PC-9 (cell line): ENCODE measurements at regions not wholly inside any gene's neighbourhood (a gene's known extent, or its start where the extent isn't known, plus 50 kb on each side); places are given as distances from the start of the nearest gene placed in this dataset.

Source experiments
- BruUV-seq: library from RNA; stranded (reverse); fragments of 400-500 nt; replicated peaks from 2 replicates; lab custom pipeline; 2021; lab: Mats Ljungman, UMichigan
- CTCF ChIA-PET: fragments of 300-600 bp; sonication (Branson Sonifier 250); formaldehyde crosslinking; loops from one replicate; lab custom pipeline; 2022; ENCODE audit warnings: antibody characterized with exemption; lab: Charles Lee
- POLR2A ChIA-PET: fragments of 300-600 bp; sonication (Branson Sonifier 250); formaldehyde crosslinking; loops from one replicate; lab custom pipeline; 2022; ENCODE audit warnings: antibody characterized with exemption; ENCODE audit not compliant: unreplicated experiment; lab: Charles Lee
- DNase-seq, 2 experiments: peaks; one replicate each; pipeline versions ENCODE4 v3.0.0 to v3.0.0-alpha.2; 2015 to 2022; ENCODE audit warnings: mixed read lengths in 1 of 2
- H2AFZ ChIP-seq: fragments of 200-600 bp; sonication (generic); 2 replicates; pipeline ENCODE4 v1.8.1; 2017; ENCODE audit warnings: antibody characterized with exemption
- H3F3A ChIP-seq: fragments of 200-600 bp; sonication (generic); 2 replicates; pipeline ENCODE4 v1.8.1; 2017; ENCODE audit warnings: antibody characterized with exemption, mild to moderate bottlenecking, low read depth; ENCODE audit not compliant: insufficient read depth
- H3K27ac ChIP-seq: fragments of 200-600 bp; sonication (generic); 2 replicates; pipeline ENCODE4 v1.6.1; 2016; ENCODE audit warnings: mixed run types
- H3K27me3 ChIP-seq: fragments of 200-600 bp; sonication (generic); 2 replicates; pipeline ENCODE4 v1.6.1; 2016; ENCODE audit warnings: low read depth, mixed run types; ENCODE audit not compliant: insufficient read depth
- H3K36me3 ChIP-seq: fragments of 200-600 bp; sonication (generic); 2 replicates; pipeline ENCODE4 v1.6.1; 2016; ENCODE audit warnings: low read depth, mixed run types
- H3K4me1 ChIP-seq: fragments of 200-600 bp; sonication (generic); replicated peaks from 2 replicates; pipeline ENCODE4 v1.6.1; 2016; ENCODE audit warnings: mixed run types; ENCODE audit not compliant: insufficient read depth
- H3K4me2 ChIP-seq: fragments of 200-600 bp; sonication (generic); 2 replicates; pipeline ENCODE4 v1.6.1; 2017; ENCODE audit warnings: mixed run types
- H3K4me3 ChIP-seq: fragments of 200-600 bp; sonication (generic); 2 replicates; pipeline ENCODE4 v1.6.1; 2016; ENCODE audit warnings: mixed run types
- H3K79me2 ChIP-seq: fragments of 200-600 bp; sonication (generic); 2 replicates; pipeline ENCODE4 v1.6.1; 2017; ENCODE audit warnings: low read depth, mixed run types
- H3K9me2 ChIP-seq: fragments of 200-600 bp; sonication (generic); 2 replicates; pipeline ENCODE4 v1.8.1; 2017; ENCODE audit warnings: mild to moderate bottlenecking; ENCODE audit not compliant: insufficient read depth
- H3K9me3 ChIP-seq: fragments of 200-600 bp; sonication (generic); 2 replicates; pipeline ENCODE4 v1.8.1; 2016; ENCODE audit warnings: low read depth; ENCODE audit not compliant: insufficient read depth
- H4K20me1 ChIP-seq: fragments of 200-600 bp; sonication (generic); 2 replicates; pipeline ENCODE4 v1.8.1; 2017; ENCODE audit not compliant: insufficient read depth
- EZH2 ChIP-seq: fragments of 200-600 bp; sonication (generic); IDR thresholded peaks from 2 replicates; pipeline ENCODE4 v1.8.0; 2017; ENCODE audit warnings: antibody characterized with exemption, low read depth
- intact Hi-C: fragments of 100-400 bp; cut with micrococcal nuclease; formaldehyde crosslinking; loops from one replicate; pipeline ENCODE4 v1.10.0; 2022; ENCODE audit not compliant: unreplicated experiment
- TF ChIP-seq, protein P1 (sequence below): fragments of 200-600 bp; sonication (generic); conservative IDR thresholded peaks from 2 replicates; pipeline ENCODE4 v1.6.1; 2017; ENCODE audit warnings: mixed run types, antibody characterized with exemption, mild to moderate bottlenecking, moderate library complexity

DNA sequence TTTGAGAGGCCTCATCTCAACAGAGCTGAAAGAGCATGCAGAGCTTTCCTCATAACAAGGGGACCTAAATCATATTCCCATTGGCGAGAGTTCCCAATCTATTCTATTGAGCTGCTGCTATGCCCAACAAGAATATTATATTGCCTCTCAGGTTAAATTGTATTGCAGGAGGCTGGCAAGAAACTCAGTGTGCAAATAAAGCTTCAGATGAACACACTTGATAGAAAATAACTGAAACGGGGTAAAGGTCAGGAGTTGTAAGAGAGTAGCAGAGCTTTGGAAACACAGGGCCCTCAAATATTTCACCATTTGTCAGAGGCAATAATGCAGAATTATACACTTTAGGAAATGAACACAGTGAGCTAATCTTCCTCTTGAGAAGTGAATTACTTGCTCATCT is 364.3 kb upstream of the SPTLC3 start:
- ChIA-PET CTCF (no interaction called here), POLR2A (no interaction called here)
- Histone ChIP-seq H3K9me2 (no peaks in the 10 kb centered on the region; the same call in 1 of the 2 replicates), H4K20me1 (no peaks in the 10 kb centered on the region), H3K4me1 (no peaks in the 10 kb centered on the region), H3K79me2 (no peaks in the 10 kb centered on the region), H3K27me3 (no peaks in the 10 kb centered on the region), H3K27ac (no peak overlapping the region), H3K4me2 (no peak overlapping the region), H3F3A (no peaks in the 10 kb centered on the region), H3K9me3 (no peaks in the 10 kb centered on the region), H2AFZ (no peak overlapping the region), H3K4me3 (no peak overlapping the region), H3K36me3 (no peaks in the 10 kb centered on the region)
- intact Hi-C loops = no loop called here
- TF ChIP-seq EZH2 = no peak
- TF ChIP-seq, protein P1, sequence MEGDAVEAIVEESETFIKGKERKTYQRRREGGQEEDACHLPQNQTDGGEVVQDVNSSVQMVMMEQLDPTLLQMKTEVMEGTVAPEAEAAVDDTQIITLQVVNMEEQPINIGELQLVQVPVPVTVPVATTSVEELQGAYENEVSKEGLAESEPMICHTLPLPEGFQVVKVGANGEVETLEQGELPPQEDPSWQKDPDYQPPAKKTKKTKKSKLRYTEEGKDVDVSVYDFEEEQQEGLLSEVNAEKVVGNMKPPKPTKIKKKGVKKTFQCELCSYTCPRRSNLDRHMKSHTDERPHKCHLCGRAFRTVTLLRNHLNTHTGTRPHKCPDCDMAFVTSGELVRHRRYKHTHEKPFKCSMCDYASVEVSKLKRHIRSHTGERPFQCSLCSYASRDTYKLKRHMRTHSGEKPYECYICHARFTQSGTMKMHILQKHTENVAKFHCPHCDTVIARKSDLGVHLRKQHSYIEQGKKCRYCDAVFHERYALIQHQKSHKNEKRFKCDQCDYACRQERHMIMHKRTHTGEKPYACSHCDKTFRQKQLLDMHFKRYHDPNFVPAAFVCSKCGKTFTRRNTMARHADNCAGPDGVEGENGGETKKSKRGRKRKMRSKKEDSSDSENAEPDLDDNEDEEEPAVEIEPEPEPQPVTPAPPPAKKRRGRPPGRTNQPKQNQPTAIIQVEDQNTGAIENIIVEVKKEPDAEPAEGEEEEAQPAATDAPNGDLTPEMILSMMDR = no peak
- no TSS peak for BruUV-seq
- DNase-seq = no peak

DNA sequence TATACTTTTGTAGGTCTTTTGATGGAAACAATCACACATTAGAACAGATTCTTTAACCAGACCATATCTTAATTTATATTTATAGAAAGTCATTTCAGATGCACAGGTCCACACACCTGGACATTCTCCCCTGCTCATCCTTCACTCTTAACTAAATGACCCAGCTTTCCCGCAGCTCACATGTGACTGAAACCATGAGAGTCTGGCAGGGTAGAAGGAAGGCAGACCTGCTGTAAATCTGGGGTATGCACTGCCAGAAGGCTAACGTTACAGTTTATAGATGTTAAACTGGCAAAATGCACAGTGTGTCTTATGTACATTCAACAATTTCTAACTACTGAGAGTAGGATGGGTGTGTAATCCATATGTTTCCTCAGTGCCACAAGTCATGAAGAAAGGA is 359.5 kb upstream of the SPTLC3 start:
- DNase-seq = no peak
- no peaks in the 10 kb centered on the region for H3K9me3 ChIP-seq
- no peak overlapping the region for H3K27ac ChIP-seq
- H3K4me3 ChIP-seq = no peak overlapping the region
- no peaks in the 10 kb centered on the region for H3K36me3 ChIP-seq
- no TSS peak for BruUV-seq
- H4K20me1 ChIP-seq = no peaks in the 10 kb centered on the region
- no peaks in the 10 kb centered on the region for H3K4me1 ChIP-seq
- no peak overlapping the region for H3K4me2 ChIP-seq
- H3K27me3 ChIP-seq = no peaks in the 10 kb centered on the region
- CTCF ChIA-PET = no interaction called here
- no peaks in the 10 kb centered on the region for H3K79me2 ChIP-seq
- H2AFZ ChIP-seq = no peak overlapping the region
- intact Hi-C loops = no loop called here
- TF ChIP-seq EZH2 = no peak
- TF ChIP-seq, protein P1 = no peak
- H3K9me2 ChIP-seq = no peaks in the 10 kb centered on the region; the same call in none of the 2 replicates
- POLR2A ChIA-PET = no interaction called here
- no peaks in the 10 kb centered on the region for H3F3A ChIP-seq

DNA sequence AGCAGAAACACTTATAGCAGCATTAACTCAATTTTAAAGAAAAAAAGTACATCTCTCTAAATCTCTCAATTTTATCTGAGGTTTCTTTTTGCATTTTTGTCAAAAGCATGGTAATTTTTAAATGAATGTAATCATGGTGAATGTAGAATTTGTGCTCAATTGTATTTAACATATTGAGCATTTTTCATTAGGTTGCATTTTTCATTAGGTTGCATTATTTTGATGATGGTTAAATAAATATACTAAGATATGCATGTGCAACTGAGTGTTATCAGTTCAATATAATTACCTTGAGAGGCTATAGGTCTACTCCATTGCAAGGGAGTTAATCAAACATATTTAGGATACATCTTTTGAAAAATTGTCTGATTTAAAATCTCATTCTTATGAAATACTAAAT is 355.1 kb upstream of the SPTLC3 start:
- POLR2A ChIA-PET = no interaction called here
- Histone ChIP-seq H3K9me3 (no peaks in the 10 kb centered on the region), H3K27me3 (no peaks in the 10 kb centered on the region), H3K27ac (no peak overlapping the region), H2AFZ (no peak overlapping the region), H3K4me1 (no peaks in the 10 kb centered on the region), H3K4me3 (no peak overlapping the region), H3K9me2 (no peaks in the 10 kb centered on the region; the same call in none of the 2 replicates), H3F3A (no peaks in the 10 kb centered on the region), H4K20me1 (no peaks in the 10 kb centered on the region), H3K4me2 (no peak overlapping the region), H3K36me3 (no peaks in the 10 kb centered on the region), H3K79me2 (no peaks in the 10 kb centered on the region)
- TF ChIP-seq, protein P1 = no peak
- no peak for TF ChIP-seq EZH2
- BruUV-seq = no TSS peak
- CTCF ChIA-PET = no interaction called here
- no peak for DNase-seq
- intact Hi-C loops = no loop called here
